Epithelial cell of proximal tubule (primary cell): ENCODE measurements at regions not wholly inside any gene's neighbourhood (a gene's known extent, or its start where the extent isn't known, plus 50 kb on each side); places are given as distances from the start of the nearest gene placed in this dataset.

Experiments
- DNase-seq: peaks from one replicate; pipeline ENCODE4 v3.0.0-alpha.2; 2011; ENCODE audit warnings: low read depth
- H3K4me3 ChIP-seq: 2 replicates; pipeline ENCODE4 v1.5.1; 2011; ENCODE audit warnings: low read depth, mild to moderate bottlenecking, low read length
- CTCF ChIP-seq: conservative IDR thresholded peaks from 2 replicates; pipeline ENCODE4 v1.5.1; 2012; ENCODE audit warnings: low read depth, mild to moderate bottlenecking, low read length

- DNase-seq, result no peak
- no peak for TF ChIP-seq CTCF
- H3K4me3 ChIP-seq, result no peak overlapping the region
Measured at GRCh38 chr12:68501226-68501625, 109.5 kb upstream of the RAP1B start.

- DNase-seq, result no peak
- TF ChIP-seq CTCF, result no peak
- H3K4me3 ChIP-seq, result no peak overlapping the region
Measured at GRCh38 chr12:68505970-68506369, 104.7 kb upstream of the RAP1B start.

- no peak for DNase-seq
- TF ChIP-seq CTCF, result no peak
- no peak overlapping the region for H3K4me3 ChIP-seq
Measured at GRCh38 chr12:68506619-68507018, 104.1 kb upstream of the RAP1B start.

GRCh38 chr12:68507657-68508056, 103.0 kb upstream of the RAP1B start:
- no peak for TF ChIP-seq CTCF
- DNase-seq, result no peak
- H3K4me3 ChIP-seq, result no peak overlapping the region

- TF ChIP-seq CTCF, result no peak
- no peak overlapping the region for H3K4me3 ChIP-seq
- DNase-seq, result no peak
Measured at GRCh38 chr12:68508576-68508975, 102.1 kb upstream of the RAP1B start.

GRCh38 chr12:68509242-68509641, 101.5 kb upstream of the RAP1B start:
- DNase-seq, result no peak
- H3K4me3 ChIP-seq, result no peak overlapping the region
- no peak for TF ChIP-seq CTCF

GRCh38 chr12:68510397-68510796, 100.3 kb upstream of the RAP1B start:
- no peak for DNase-seq
- H3K4me3 ChIP-seq, result no peak overlapping the region

More at GRCh38 chr12:68510397-68510796, 100.3 kb upstream of the RAP1B start:
- no peak for TF ChIP-seq CTCF
